ENCODE measurements at regions not wholly inside any gene's neighbourhood (a gene's known extent, or its start where the extent isn't known, plus 50 kb on each side); places are given as distances from the start of the nearest gene placed in this dataset.

- Histone ChIP-seq H3K27ac (ENCODE audit: low read depth in 1 of 2, low read length in 1 of 2) (no peak overlapping the region), H3K4me3 (ENCODE audit: low read length in 2 of 2) (no peak overlapping the region), H3K4me1 (ENCODE audit: control insufficient read depth in 2 of 2, insufficient read depth in 2 of 2, low read length in 2 of 2) (no peaks in the 10 kb centered on the region), H3K36me3 (ENCODE audit: control insufficient read depth in 2 of 2, insufficient read depth in 2 of 2, low read length in 1 of 2) (no peaks in the 10 kb centered on the region), H3K27me3 (ENCODE audit: control insufficient read depth in 2 of 2, insufficient read depth in 1 of 2, low read length in 1 of 2) (no peaks in the 10 kb centered on the region), H3K9me3 (ENCODE audit: control insufficient read depth in 2 of 2, insufficient read depth in 1 of 2, low read length in 1 of 2) (peaks cover 6 to 16% of the 10 kb centered on the region in 2 donors)
- DNase-seq (ENCODE audit: low read depth in 6 of 9, low spot score in 9 of 9) = no peak
- WGBS = 95% methylated on average over 4 of the region's 4 CpGs
These were observed 396.5 kb downstream of the OCA2 start for GRCh38 chr15:27702581-27702980.

- H3K27me3 ChIP-seq (ENCODE audit: control insufficient read depth in 2 of 2, insufficient read depth in 1 of 2, low read length in 1 of 2) = no peaks in the 10 kb centered on the region
- WGBS = 92% methylated on average over 11 of the region's 11 CpGs
- peaks cover 6 to 12% of the 10 kb centered on the region in 2 donors for H3K9me3 ChIP-seq (ENCODE audit: control insufficient read depth in 2 of 2, insufficient read depth in 1 of 2, low read length in 1 of 2)
- H3K4me1 ChIP-seq (ENCODE audit: control insufficient read depth in 2 of 2, insufficient read depth in 2 of 2, low read length in 2 of 2) = no peaks in the 10 kb centered on the region
- DNase-seq (ENCODE audit: low read depth in 6 of 9, low spot score in 9 of 9) = no peak
- no peaks in the 10 kb centered on the region for H3K36me3 ChIP-seq (ENCODE audit: control insufficient read depth in 2 of 2, insufficient read depth in 2 of 2, low read length in 1 of 2)
- no peak overlapping the region for H3K4me3 ChIP-seq (ENCODE audit: low read length in 2 of 2)
- H3K27ac ChIP-seq (ENCODE audit: low read depth in 1 of 2, low read length in 1 of 2) = no peak overlapping the region
These were observed 397.2 kb downstream of the OCA2 start for GRCh38 chr15:27701956-27702355.

- 91% methylated on average over 3 of the region's 3 CpGs for WGBS
- Histone ChIP-seq H3K27ac (ENCODE audit: low read depth in 1 of 2, low read length in 1 of 2) (no peak overlapping the region), H3K36me3 (ENCODE audit: control insufficient read depth in 2 of 2, insufficient read depth in 2 of 2, low read length in 1 of 2) (no peaks in the 10 kb centered on the region), H3K4me3 (ENCODE audit: low read length in 2 of 2) (no peak overlapping the region), H3K9me3 (ENCODE audit: control insufficient read depth in 2 of 2, insufficient read depth in 1 of 2, low read length in 1 of 2) (peaks cover 6 to 12% of the 10 kb centered on the region in 2 donors), H3K27me3 (ENCODE audit: control insufficient read depth in 2 of 2, insufficient read depth in 1 of 2, low read length in 1 of 2) (no peaks in the 10 kb centered on the region), H3K4me1 (ENCODE audit: control insufficient read depth in 2 of 2, insufficient read depth in 2 of 2, low read length in 2 of 2) (no peaks in the 10 kb centered on the region)
- DNase-seq (ENCODE audit: low read depth in 6 of 9, low spot score in 9 of 9) = no peak
These were observed 398.1 kb downstream of the OCA2 start for GRCh38 chr15:27701014-27701413.

- Histone ChIP-seq H3K27me3 (ENCODE audit: control insufficient read depth in 2 of 2, insufficient read depth in 1 of 2, low read length in 1 of 2) (no peaks in the 10 kb centered on the region), H3K9me3 (ENCODE audit: control insufficient read depth in 2 of 2, insufficient read depth in 1 of 2, low read length in 1 of 2) (peaks cover 4 to 12% of the 10 kb centered on the region in 2 donors), H3K4me1 (ENCODE audit: control insufficient read depth in 2 of 2, insufficient read depth in 2 of 2, low read length in 2 of 2) (no peaks in the 10 kb centered on the region), H3K4me3 (ENCODE audit: low read length in 2 of 2) (no peak overlapping the region), H3K27ac (ENCODE audit: low read depth in 1 of 2, low read length in 1 of 2) (no peak overlapping the region), H3K36me3 (ENCODE audit: control insufficient read depth in 2 of 2, insufficient read depth in 2 of 2, low read length in 1 of 2) (no peaks in the 10 kb centered on the region)
- 86% methylated on average over 4 of the region's 4 CpGs for WGBS
- no peak for DNase-seq (ENCODE audit: low read depth in 6 of 9, low spot score in 9 of 9)
These were observed 399.4 kb downstream of the OCA2 start for GRCh38 chr15:27699699-27700098.

- 94% methylated on average over 4 of the region's 4 CpGs for WGBS
- Histone ChIP-seq H3K4me3 (ENCODE audit: low read length in 2 of 2) (no peak overlapping the region), H3K27ac (ENCODE audit: low read depth in 1 of 2, low read length in 1 of 2) (no peak overlapping the region), H3K27me3 (ENCODE audit: control insufficient read depth in 2 of 2, insufficient read depth in 1 of 2, low read length in 1 of 2) (no peaks in the 10 kb centered on the region), H3K4me1 (ENCODE audit: control insufficient read depth in 2 of 2, insufficient read depth in 2 of 2, low read length in 2 of 2) (no peaks in the 10 kb centered on the region), H3K36me3 (ENCODE audit: control insufficient read depth in 2 of 2, insufficient read depth in 2 of 2, low read length in 1 of 2) (no peaks in the 10 kb centered on the region), H3K9me3 (ENCODE audit: control insufficient read depth in 2 of 2, insufficient read depth in 1 of 2, low read length in 1 of 2) (peaks cover 0 to under 1% of the 10 kb centered on the region in 2 donors)
- DNase-seq (ENCODE audit: low read depth in 6 of 9, low spot score in 9 of 9) = no peak
These were observed 402.6 kb downstream of the OCA2 start for GRCh38 chr15:27696530-27696929.

- Histone ChIP-seq H3K27ac (ENCODE audit: low read depth in 1 of 2, low read length in 1 of 2) (no peak overlapping the region), H3K36me3 (ENCODE audit: control insufficient read depth in 2 of 2, insufficient read depth in 2 of 2, low read length in 1 of 2) (no peaks in the 10 kb centered on the region), H3K9me3 (ENCODE audit: control insufficient read depth in 2 of 2, insufficient read depth in 1 of 2, low read length in 1 of 2) (no peaks in the 10 kb centered on the region), H3K27me3 (ENCODE audit: control insufficient read depth in 2 of 2, insufficient read depth in 1 of 2, low read length in 1 of 2) (no peaks in the 10 kb centered on the region), H3K4me3 (ENCODE audit: low read length in 2 of 2) (no peak overlapping the region), H3K4me1 (ENCODE audit: control insufficient read depth in 2 of 2, insufficient read depth in 2 of 2, low read length in 2 of 2) (no peaks in the 10 kb centered on the region)
- DNase-seq (ENCODE audit: low read depth in 6 of 9, low spot score in 9 of 9) = no peak
- 95% methylated on average over 2 of the region's 2 CpGs for WGBS
These were observed 403.4 kb downstream of the OCA2 start for GRCh38 chr15:27695726-27696125.

- no peak overlapping the region for H3K27ac ChIP-seq (ENCODE audit: low read depth in 1 of 2, low read length in 1 of 2)
- no peaks in the 10 kb centered on the region for H3K27me3 ChIP-seq (ENCODE audit: control insufficient read depth in 2 of 2, insufficient read depth in 1 of 2, low read length in 1 of 2)
- H3K4me1 ChIP-seq (ENCODE audit: control insufficient read depth in 2 of 2, insufficient read depth in 2 of 2, low read length in 2 of 2) = no peaks in the 10 kb centered on the region
- no peaks in the 10 kb centered on the region for H3K36me3 ChIP-seq (ENCODE audit: control insufficient read depth in 2 of 2, insufficient read depth in 2 of 2, low read length in 1 of 2)
- H3K9me3 ChIP-seq (ENCODE audit: control insufficient read depth in 2 of 2, insufficient read depth in 1 of 2, low read length in 1 of 2) = no peaks in the 10 kb centered on the region
- 87% methylated on average over 6 of the region's 6 CpGs for WGBS
- H3K4me3 ChIP-seq (ENCODE audit: low read length in 2 of 2) = no peak overlapping the region
- no peak for DNase-seq (ENCODE audit: low read depth in 6 of 9, low spot score in 9 of 9)
These were observed 404.5 kb downstream of the OCA2 start for GRCh38 chr15:27694506-27695087.

GRCh38 chr15:27693280-27693679 is 405.8 kb downstream of the OCA2 start:
- Histone ChIP-seq H3K27me3 (ENCODE audit: control insufficient read depth in 2 of 2, insufficient read depth in 1 of 2, low read length in 1 of 2) (no peaks in the 10 kb centered on the region), H3K27ac (ENCODE audit: low read depth in 1 of 2, low read length in 1 of 2) (no peak overlapping the region), H3K9me3 (ENCODE audit: control insufficient read depth in 2 of 2, insufficient read depth in 1 of 2, low read length in 1 of 2) (no peaks in the 10 kb centered on the region), H3K36me3 (ENCODE audit: control insufficient read depth in 2 of 2, insufficient read depth in 2 of 2, low read length in 1 of 2) (no peaks in the 10 kb centered on the region), H3K4me3 (ENCODE audit: low read length in 2 of 2) (no peak overlapping the region), H3K4me1 (ENCODE audit: control insufficient read depth in 2 of 2, insufficient read depth in 2 of 2, low read length in 2 of 2) (no peaks in the 10 kb centered on the region)
- no peak for DNase-seq (ENCODE audit: low read depth in 6 of 9, low spot score in 9 of 9)
- WGBS = 87% methylated on average over 2 of the region's 2 CpGs

- H3K36me3 ChIP-seq (ENCODE audit: control insufficient read depth in 2 of 2, insufficient read depth in 2 of 2, low read length in 1 of 2) = no peaks in the 10 kb centered on the region
- WGBS = 92% methylated on average over 5 of the region's 5 CpGs
- no peak overlapping the region for H3K27ac ChIP-seq (ENCODE audit: low read depth in 1 of 2, low read length in 1 of 2)
- H3K9me3 ChIP-seq (ENCODE audit: control insufficient read depth in 2 of 2, insufficient read depth in 1 of 2, low read length in 1 of 2) = no peaks in the 10 kb centered on the region
- no peak for DNase-seq (ENCODE audit: low read depth in 6 of 9, low spot score in 9 of 9)
- no peaks in the 10 kb centered on the region for H3K27me3 ChIP-seq (ENCODE audit: control insufficient read depth in 2 of 2, insufficient read depth in 1 of 2, low read length in 1 of 2)
- H3K4me3 ChIP-seq (ENCODE audit: low read length in 2 of 2) = no peak overlapping the region
- no peaks in the 10 kb centered on the region for H3K4me1 ChIP-seq (ENCODE audit: control insufficient read depth in 2 of 2, insufficient read depth in 2 of 2, low read length in 2 of 2)
These were observed 406.7 kb downstream of the OCA2 start for GRCh38 chr15:27692438-27692837.

- Histone ChIP-seq H3K27me3 (ENCODE audit: control insufficient read depth in 2 of 2, insufficient read depth in 1 of 2, low read length in 1 of 2) (no peaks in the 10 kb centered on the region), H3K36me3 (ENCODE audit: control insufficient read depth in 2 of 2, insufficient read depth in 2 of 2, low read length in 1 of 2) (no peaks in the 10 kb centered on the region), H3K27ac (ENCODE audit: low read depth in 1 of 2, low read length in 1 of 2) (no peak overlapping the region), H3K4me1 (ENCODE audit: control insufficient read depth in 2 of 2, insufficient read depth in 2 of 2, low read length in 2 of 2) (no peaks in the 10 kb centered on the region), H3K9me3 (ENCODE audit: control insufficient read depth in 2 of 2, insufficient read depth in 1 of 2, low read length in 1 of 2) (no peaks in the 10 kb centered on the region), H3K4me3 (ENCODE audit: low read length in 2 of 2) (no peak overlapping the region)
- no peak for DNase-seq (ENCODE audit: low read depth in 6 of 9, low spot score in 9 of 9)
- 87% methylated on average over 5 of the region's 5 CpGs for WGBS
These were observed 408.8 kb downstream of the OCA2 start for GRCh38 chr15:27690290-27690689.

All from thymus (tissue), 11 donors.